NOMO-1 treated with DMSO at 0.1 percent for 48 hours (cell line): ENCODE measurements at regions not wholly inside any gene's neighbourhood (a gene's known extent, or its start where the extent isn't known, plus 50 kb on each side); places are given as distances from the start of the nearest gene placed in this dataset.
"Not testable (repeated sequence)": the region's sequence is repeated elsewhere in the genome, so short reads cannot be mapped to it uniquely, and the experiment has no call there.

Source experiments
- DNase-seq: peaks from one replicate; lab custom pipeline; 2025; ENCODE audit not compliant: unreplicated experiment; lab: John Stamatoyannopoulos, UW

DNA sequence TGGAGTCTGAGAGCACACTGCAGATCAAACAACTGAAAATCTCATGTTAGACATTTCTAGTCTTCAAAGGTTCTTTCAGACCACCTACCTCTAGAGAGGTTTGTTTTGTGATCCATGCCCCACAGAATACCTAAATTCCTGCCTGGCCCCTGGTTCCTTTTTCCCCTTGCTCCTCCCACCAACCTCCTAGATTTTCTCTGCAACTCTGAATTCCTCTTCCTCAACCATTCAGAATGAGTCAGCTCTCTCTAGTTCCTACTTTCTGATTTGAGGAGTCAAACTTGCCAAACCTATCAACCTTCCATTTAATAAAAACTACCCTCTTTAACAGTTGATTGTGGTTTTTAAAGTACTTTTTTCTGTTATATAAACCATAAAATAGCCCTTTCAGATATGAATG, 83.2 kb upstream of the ZNF462 start:
- no peak for DNase-seq

DNA sequence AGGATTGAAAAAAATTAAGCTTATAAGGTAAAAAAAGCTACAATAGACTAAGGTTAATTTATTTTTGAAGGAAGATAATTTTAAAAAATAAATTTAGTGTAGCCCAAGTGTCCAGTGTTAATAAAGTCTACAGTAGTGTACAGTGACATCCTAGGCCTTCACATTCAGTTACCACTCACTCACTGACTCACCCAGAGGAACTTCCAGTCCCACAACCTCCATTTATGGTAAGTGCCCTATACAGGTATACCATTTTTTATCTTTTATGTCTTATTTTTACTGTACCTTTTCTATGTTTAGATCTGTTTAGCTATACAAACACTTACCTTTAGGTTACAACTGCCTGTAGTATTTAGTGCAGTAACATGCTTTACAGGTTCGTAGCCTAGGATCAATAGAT, 79.8 kb upstream of the ZNF462 start:
- DNase-seq: no peak

DNA sequence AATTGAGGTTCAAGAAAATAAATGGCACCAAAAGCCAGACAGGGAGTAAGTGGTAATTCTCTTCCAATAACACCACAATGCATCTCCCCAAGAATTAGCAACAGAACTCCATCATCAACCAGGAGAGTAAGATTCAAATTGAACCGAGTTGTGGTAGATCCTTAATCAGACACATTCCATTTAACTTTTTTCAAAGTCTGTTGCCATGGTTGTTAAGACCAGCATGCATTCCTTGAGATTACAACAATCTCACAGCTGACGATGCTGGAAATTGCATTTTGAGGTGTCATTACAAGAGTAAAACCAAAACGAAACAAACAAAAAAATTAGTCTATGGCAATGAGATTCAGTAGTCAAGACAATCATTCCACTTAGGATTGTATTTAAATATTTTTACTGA, 78.9 kb upstream of the ZNF462 start:
- no peak for DNase-seq

DNA sequence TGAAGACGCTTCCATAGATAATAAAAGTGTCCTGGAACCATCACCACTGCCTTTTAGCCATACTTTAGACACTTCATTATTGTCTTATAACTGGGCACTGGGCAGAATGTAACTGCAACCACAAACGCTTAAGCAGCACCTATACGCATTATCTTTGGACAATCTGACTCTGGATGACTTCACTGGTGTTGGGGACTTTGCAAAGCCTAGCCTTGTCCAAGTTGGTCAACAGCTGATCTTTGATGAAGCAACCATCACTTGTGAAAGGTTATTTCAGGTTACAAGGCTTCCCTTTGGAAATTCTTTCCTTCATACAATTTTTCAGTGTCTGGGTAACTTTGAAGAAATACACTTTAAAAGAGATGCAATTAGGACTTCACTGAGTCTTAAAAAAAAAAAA, 77.8 kb upstream of the ZNF462 start:
- DNase-seq: no peak

DNA sequence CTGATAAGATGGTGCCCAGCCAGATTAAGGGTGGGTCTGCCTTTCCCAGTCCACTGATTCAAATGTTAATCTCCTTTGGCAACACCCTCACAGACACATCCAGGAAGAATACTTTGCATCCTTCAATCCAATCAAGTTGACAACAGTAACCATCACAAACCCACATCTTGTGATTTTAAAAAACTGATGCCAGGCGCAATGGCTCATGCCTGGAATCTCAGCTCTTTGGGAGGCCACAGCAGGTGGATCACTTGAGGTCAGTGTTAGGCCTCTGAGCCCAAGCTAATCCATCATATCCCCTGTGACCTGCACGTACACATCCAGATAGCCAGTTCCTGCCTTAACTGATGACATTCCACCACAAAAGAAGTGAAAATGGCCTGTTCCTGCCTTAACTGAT, 74.9 kb upstream of the ZNF462 start:
- DNase-seq: not testable (repeated sequence)

DNA sequence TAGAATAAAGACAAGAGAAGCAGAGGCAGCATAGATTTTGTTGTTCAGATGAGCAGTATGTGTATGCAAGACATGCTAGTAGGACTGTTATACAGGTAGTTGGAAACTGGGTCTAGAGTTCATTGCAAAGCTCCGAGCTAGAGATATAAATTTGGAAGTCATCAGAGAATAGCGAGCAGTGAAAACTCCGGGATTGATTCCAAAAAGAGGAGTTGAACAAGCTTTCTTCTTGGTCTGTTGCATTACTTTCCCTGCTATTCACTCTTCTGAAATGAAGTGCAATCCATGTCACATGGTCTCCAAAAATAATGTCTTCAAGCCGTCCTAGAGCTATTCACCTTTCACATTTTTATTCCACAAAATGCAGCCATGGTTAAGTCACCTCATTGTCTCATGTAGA, 67.9 kb upstream of the ZNF462 start:
- DNase-seq: no peak

DNA sequence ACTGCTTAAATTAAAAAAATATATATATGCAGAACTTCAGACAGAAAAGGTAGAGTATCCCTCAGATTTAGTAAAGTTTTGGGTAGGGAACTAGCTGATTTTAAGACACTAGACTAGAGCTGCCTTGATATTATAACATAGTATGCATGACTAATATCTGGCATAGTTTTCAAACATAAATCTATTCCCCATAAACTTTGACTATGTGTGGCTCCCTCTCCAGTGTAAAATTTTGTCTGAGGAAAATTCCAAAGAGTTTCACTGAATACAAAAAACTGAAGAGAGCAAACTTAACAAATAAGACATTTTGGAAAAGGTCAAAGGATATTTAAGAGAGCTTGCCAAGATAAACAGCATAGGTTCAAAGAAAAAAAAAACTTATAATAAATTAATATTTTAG, 66.2 kb upstream of the ZNF462 start:
- no peak for DNase-seq

DNA sequence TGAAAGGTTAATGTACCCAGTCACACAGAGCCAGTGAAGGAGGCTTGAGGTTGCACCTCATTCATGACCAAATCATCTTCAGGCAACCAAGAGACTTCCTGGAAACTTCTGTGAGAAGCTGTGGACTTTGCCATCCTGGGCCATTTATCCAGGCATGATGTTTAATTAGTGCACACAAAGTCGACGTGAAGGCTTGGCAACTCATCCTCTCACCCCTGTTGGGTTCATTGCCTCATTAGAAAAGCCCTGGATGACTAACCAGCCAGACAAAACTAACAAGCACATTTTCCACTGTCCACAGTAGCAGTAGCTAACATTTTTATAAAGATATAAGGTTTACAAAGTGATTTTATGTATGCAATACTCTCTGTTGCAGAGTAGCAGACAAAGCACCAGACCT, 65.7 kb upstream of the ZNF462 start:
- DNase-seq: no peak

DNA sequence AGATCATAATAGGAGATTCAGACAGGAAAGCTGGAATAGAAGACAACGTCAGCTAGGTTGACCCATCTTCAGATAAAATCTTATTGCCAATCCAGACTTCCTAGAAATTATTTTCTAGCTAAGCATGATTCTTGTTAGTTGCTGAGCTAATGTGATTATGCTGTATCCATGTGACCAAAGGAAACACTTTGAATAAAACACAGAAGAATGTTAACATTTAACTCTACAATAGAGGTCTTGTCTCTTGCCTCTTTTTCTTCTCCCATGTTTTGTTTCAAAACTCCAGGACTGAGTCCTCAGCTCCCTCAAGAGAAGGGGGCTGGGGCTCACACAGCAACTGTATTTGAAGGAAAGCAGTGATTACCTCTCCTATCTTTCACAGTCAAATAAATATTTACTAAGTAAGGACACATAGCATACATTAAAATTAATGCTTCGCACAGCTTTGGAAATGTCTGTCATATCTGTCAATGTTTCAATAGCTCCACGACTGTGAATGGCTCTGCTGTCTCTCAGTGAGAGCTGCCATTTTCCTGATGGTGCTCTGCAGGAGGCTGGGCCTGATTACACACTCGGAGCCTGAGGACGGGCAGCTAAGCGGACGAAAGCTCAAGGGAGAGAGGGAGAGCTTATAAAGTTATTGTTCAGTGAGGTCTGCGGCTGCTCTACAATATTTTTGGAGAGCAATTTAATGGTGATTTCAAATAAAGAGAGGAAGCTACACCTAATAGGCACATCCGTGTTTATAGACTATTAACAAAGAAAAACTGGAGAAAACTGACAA, 64.8 kb upstream of the ZNF462 start:
- DNase-seq: no peak

DNA sequence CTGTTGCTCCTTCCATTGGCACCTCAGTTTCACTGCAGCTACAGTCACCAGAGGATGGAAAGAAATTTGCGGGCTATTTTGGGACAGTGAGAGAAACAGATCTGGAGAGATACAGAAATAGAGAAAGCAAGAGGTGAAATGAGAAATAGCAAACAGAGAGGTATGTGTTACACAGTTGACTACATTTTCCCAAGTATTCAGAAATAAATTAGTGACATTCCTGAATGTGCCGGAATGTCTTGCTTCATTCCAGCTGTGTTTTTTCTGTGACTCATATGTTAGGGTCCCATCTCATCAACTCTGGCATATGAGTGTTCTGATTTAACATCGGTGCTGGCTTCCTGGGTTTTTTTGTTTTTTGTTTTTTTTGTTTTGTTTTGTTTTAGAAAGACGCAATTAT, 63.8 kb upstream of the ZNF462 start:
- DNase-seq: no peak

DNA sequence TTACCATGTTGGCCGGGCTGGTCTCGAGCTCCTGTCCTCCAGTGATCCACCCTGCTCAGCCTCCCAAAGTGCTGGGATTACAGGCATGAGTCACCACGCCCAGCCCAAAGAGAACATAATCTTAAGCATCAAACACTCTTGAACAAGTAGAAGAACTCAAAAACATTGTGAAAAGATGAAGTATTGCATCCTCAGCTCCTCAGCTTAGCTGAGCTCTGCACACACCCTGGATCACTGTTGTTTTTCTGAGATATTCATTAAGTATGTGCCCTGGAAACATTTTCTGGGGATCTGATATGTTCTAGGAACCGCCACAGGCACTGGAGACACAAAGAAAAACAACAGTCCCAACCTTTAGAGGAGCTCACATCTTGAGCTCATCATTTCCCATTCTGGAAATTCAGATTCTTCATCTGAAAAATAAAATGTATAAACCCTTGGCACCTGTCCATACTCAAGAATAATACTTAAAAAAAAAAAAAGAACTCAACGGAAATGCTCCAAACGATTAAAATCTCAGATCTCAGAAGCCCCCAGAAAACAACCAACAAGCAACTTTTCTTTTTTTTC, 62.2 kb upstream of the ZNF462 start:
- DNase-seq: no peak

DNA sequence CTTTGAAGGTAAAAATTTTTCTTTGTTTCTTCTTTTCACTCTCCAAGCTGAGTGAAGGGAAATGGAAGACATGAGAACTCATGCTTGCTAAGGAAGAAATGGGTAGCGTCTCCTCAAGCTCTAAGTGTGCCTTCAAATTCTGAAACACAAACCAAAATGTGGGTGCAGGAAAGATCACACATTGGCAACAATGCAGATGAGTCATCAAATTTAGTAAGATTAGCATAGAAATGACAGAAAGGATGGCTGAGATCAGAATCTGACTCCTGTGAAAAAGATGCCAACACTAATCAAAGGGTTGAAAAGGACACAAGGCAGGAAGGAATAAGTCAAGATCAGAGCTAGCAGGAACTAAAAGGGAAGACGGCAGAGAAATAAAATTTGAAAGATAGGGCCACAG, 61.1 kb upstream of the ZNF462 start:
- DNase-seq: no peak
